GM19468 (cell line): ENCODE measurements at regions not wholly inside any gene's neighbourhood (a gene's known extent, or its start where the extent isn't known, plus 50 kb on each side); places are given as distances from the start of the nearest gene placed in this dataset.

Experiments used
- ATAC-seq: cut with Tn5 transposase; IDR thresholded peaks from one replicate; pipeline ENCODE4 v1.9.1; 2021; ENCODE audit warnings: mild to moderate bottlenecking, moderate library complexity, moderate number of reproducible peaks; ENCODE audit not compliant: unreplicated experiment; ENCODE audit errors: extremely low read depth

DNA sequence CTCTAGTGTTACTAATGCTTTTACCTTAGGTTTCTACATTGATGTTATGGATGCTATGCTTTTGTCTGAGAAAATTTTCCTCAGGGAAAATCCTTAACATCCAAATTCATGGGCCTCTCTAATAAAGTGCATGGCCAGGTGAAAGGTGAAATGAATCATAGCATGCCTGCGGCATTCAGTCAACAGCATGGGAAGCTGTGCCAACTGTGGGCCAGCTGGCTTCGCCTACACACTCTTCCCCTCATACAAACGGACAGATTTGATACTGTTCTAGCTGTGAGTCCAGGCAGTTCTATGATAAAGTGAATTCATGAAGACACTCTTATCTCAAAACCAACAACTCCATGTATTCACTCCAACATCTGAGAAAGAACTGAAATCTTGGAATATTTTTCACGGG lies 374.1 kb downstream of the PLK2 start:
- no peak for ATAC-seq

DNA sequence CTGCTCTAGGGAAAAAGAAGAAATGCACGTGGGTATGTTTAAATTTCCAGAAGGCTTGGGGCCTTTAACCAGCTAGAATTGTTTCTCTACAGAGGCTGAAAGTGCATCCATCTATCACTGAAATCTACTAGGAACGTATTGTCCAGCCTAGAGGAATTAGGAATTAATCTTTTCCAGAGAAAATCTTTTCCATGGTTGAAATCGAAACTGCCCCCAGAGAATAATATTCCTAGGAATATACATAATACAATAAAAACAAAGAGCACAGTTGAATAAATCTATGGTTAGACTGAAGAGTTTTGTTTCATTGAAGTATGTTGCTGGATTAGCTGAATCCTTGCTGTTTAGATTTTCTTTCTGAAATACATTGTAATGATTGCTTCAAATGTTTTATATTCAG lies 378.5 kb downstream of the PLK2 start:
- no peak for ATAC-seq

DNA sequence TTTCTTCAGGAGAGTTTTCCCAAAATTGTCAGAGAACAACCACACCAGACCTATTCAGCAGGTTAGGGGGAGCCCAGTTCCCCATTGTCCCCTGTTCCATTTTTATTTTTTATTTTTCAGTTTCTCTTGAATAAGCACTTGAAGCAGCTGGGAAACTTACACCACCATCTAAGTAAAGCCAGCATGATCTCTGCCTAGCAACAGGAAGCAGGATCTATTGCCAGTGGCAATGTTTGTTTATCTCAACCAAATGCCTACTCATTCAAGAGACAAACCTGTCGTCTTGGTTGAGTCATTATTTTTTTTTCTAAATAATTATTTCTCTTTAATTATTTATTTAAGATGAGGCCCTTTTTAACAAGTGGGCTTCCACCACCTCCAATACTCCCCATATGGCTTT lies 379.3 kb downstream of the PLK2 start:
- ATAC-seq, result no peak

DNA sequence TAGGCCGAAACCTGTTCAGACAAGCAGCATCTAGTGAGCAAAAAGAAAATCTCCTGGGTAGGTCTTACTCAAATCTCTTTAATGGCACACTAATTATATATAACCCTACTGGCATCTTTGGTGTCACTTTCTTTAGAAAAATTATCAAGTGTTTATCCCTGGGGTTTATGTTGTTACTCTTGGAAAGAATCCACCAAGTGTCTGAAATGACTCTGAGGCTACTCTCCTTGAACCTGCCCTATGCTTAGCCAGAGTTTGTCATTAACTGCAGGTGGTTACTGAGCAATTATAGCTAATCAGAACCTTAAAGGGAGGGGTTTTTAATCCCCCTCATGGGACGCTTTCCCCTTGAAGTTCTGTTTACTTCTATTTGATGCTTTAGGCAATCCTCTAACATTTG lies 381.9 kb downstream of the PLK2 start:
- ATAC-seq, result no peak

DNA sequence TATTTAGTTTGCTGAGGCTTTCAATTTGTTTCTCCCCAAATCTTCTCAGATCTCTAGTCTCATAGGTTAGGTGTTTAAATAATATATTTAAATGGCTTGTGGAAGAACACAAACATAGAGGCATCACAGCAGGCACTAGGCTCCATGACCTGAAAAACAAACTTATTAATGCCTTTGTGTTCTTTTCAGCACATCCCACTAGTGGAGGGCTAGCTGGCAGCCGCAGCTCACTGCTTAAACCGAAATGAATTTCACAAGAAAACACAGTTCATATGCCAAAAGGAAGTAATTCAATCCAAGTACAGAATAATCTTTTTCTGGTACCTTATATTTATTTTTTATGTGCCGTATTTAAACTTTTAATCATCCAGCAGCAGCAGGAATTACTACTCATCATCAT lies 382.5 kb downstream of the PLK2 start:
- no peak for ATAC-seq

DNA sequence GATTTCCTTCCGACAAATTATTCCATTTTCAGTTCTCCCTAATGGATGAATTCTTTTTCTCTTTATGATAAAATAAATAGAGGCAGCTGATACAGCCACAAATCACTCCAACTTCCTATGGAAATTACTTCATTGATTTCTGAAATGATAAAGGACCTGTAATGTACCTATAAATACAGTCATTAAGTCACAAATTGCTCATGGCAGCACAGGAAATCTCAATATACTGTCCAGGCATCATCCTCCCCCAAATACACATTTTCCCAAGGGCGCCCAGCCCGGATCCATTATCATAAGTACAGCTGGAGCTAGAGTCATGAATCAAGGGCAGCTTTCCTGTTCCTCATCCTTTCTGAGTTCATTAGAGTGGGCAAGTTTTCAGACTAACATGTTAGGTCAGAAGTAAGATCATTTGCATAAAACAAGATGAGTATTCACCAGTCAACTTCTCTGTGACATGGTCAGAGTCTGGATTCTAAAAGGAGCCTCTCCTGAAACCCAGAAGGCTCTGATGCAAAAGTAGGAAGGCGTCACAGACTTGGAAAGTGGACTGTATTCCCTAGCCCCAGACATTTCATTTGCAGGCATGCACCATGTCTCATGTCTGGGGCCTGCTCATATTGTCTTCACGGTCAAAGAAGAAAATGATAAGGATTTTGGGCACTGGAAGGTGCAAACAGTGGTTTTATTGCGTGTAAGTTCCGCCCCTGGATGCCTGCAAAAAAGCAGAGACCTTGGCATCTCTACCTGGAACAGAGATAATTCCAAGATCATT lies 383.2 kb downstream of the PLK2 start:
- no peak for ATAC-seq

DNA sequence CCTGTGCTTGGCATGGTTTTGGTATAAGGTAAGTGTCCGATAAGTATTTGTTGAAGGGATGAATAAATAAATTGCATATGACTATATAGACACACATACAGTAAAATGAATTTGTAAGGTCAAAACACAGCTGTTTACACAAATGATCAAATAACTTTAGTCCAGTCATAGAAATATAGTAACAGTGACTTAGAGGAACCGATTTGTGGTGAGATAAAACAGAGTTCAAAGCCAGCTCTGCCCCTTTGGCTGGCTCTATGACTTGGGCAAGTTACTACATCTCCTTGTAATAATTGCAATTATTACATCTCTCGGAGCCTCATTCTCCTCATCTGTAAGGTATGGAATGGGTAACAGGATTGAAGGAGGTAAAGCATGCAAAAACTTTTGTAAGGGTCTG lies 384.0 kb downstream of the PLK2 start:
- no peak for ATAC-seq

DNA sequence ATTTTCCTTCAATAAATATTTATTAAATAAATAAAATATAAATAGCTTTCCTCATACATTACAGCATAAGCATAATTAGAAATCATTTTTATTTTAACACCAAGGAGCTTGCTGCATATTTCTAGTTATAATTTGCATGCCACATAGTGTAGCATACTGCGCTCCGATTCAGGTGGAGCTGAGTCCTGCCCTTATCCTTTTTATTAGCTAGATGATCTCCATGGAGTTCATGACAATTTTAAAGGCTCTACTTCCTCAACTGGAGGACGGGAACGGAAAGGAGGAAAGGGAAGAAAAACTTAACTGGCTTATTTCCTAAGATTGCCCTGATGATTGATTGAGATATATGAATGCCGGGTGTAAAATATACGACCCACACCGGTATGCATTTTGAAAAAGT lies 385.2 kb downstream of the PLK2 start:
- no peak for ATAC-seq

DNA sequence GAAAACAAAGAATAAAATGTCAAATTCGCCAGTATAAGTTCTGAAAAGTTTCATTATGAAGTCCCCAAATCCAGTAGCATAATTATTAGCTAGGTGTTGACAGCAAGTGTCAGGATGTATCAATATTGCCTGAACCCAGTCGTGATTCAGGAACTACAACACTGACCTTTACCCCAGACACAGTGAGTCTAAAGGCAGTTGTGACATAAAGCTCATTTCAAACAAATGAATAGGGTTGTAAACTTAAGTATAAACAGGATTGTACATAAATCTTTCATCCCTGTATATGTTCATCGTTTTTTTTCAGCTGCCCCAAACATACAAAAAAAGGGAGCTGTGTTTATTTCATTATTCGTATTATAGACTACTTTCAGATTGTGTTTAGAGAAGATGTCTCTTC lies 385.7 kb downstream of the PLK2 start:
- no peak for ATAC-seq

DNA sequence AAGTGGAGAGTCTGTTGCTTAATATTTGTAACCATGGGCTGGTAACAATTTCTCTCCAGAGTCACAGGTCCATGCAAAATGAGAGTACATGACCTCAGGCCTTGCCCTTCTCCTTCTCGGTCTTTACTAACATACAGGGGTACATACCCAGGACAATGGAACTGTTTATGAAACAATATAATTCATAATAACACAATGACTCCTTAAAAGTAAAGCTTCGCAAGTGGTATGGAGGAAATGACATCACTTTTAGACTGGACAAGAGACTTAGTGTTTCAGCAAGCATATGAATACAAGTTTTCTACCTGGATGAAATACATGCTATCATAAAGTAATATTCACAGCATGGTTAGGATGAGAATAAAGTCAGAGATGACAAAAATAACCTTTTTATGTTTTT lies 386.6 kb downstream of the PLK2 start:
- ATAC-seq, result no peak

DNA sequence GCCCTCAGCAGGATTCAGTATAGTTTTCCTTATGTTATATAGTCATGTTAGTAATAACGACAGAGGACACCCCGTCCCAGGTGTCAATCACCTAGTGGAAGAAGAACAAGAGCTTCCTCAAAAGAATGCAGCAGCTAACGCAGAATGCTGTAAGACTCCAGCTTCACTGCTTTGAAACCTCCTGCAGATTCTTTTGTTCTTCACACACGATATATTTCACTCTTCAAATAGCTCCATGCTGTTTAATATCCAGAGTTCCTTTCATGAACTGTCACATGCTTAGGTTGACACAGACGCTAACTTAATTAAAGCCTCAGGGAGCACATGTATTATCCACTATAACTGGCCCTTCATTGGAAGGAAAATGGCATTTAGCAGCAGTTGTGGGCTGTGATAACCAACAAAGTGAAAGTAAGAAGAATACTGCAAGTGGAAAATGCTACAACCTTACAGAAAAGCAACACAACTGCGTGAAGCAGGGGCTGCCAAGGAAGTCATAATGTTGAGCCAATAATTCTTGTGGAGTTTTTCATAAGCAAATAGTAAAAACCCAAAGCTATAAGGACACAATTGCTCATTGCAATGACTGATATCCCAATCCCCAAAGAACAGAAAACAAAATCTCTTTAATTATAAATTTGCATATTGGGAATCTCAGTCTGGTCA lies 387.5 kb downstream of the PLK2 start:
- ATAC-seq, result no peak

DNA sequence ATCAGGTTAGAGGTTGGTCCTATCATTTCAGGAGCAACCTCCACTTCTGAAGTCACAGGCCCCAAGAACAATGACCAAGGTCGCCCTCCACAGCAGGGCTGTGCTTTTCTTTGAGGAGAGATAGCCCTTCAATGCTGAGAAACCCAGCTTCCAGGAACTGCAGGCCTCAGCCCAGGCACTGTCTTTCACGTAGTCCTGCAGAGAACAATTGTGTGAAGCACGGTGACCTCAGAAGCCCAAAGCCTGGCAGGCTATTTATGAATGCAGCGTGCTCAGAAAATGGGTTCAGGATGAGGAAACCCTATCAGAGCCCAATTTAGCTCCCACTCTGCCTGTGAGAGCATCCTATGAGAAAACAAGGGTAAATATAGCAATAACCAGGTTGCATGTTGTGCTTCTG lies 388.3 kb downstream of the PLK2 start:
- no peak for ATAC-seq

DNA sequence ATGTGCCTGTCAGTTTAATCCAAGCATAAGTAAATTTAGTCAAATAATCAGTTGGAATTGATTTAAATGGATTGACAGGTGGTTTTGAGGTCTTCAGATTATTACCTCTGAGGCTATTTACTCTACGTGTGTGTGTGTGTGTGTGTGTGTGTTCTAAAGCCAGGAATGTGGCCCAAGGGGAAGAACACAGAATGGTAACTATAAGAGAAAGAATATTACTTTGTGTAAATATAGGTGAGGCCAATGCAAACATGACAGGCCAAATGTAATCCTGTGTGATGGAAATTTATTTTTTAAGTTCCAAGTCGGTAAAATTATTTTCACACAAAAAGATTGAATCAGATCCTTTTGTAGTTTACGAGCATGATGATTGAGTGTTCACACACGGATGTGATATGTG lies 390.0 kb downstream of the PLK2 start:
- ATAC-seq, result no peak

DNA sequence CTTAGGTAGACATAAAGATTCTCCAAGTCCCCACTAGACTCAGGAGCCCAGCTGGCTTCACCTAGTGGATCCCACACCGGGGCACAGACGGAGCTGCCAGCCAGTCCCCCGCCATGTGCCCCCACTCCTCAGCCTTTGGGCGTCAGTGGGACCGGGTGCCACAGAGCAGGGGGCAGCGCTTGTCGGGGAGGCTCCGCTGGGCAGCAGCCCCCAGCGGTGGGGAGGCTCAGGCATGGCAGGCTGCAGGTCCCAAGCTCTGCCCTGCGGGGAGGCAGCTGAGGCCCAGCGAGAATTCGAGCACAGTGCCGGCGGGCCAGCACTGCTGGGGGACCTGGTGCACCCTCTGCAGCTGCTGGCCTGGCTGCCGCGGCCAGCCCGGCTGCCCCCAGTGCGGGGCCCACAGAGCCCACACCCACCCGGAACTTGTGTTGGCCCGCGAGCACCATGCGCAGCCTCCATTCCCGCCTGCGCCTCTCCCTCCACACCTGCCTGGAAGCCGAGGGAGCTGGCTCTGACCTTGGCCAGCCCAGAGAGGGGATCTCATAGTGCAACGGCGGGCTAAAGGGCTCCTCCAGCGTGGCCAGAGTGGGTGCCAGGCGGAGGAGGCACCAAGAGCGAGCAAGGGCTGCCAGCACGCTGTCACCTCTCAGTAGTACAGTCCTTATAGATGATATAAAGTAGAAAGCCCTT lies 390.7 kb downstream of the PLK2 start:
- no peak for ATAC-seq

DNA sequence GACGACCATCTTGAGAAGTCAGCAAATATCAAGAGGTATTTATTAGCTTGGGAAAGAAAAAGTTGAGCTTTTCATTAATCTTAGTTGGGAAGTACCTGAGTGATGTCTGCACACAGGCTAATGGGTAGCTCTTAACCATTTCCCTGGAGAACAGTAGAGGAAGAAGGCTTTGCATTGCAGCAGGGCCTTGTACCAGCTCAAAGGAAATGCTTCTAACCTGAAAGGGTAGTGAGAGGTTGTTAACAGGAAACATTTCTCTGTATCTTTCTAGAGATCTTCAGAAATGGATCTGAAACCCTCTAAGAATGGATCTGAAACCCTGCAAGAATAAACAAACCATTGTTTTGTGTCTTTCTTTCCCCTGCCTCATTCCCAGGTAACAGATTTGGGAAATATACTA lies 393.3 kb downstream of the PLK2 start:
- peak; percentile 36 for ATAC-seq

DNA sequence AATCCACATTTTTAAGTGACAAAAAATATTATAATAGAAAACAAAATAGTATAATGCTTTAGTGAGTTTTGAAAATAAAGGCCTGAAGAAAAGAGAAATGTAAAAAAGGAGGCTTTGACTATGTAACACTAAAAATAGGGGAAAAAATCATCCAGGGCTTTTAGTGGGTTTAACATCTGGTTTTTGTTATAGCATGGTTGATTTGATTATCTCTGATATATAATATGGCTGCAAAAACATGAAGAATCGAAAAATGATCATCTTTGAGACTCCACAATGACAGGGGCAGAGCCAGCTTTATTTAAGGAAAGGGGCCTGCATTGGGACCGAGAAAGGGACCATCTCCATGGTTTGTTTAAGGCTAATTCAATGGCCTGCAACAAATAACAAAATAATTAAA lies 393.8 kb downstream of the PLK2 start:
- ATAC-seq, result no peak

DNA sequence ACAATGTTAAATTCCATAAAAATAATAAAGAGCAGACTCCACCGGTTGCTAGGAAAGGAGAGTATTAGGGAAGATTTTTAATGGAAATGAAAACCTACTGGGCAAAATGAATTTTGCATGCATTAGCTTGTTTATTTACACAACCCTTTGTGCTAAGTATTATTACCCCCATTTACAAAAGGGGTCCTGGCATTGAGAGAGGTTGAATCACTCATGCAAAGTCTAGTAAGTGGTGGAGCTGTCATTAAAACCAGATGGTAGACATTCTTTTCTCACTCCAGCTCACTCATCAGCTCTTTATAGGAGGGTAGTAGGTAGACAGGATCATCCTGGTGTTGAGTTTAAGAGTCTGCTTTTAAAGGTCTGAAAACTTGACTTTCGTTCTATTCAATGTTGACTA lies 395.1 kb downstream of the PLK2 start:
- no peak for ATAC-seq

DNA sequence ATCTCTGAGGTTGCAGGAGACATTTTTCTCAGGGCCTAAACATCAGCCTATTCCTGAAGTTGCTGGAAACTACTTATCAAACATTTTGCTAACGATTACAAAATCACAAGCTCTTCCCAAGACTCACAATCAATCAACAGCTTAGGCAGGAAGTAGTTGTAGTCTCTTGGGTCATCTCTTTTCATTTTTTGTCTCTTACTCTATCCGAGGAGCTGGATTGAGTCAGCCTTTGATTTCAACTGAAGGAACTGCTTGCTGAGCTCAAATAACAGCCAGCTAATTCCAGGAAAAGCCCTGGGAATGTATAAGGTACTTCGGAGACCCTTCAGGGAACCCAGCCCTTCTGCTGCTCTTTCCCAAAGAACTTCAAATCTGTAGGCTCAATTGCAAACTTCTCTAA lies 398.9 kb downstream of the PLK2 start:
- ATAC-seq, result no peak

DNA sequence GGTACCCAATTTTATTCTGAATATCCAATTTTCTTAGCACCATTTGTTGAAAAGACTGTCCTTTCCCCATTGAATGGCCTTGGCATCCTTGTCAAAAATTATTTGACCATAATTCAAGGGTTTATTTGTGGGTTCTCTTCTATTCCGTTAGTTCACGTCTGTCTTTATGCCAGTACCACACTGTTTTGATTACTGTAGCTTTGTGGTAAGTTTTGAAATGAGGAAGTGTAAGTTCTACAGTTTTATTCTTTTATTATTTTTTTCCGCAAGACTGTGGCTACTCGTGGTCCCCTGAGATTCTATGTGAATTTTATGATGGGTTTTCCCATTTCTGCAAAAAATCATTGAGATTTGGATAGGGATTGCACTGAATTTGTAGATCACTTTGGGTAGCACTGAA lies 402.6 kb downstream of the PLK2 start:
- no peak for ATAC-seq

DNA sequence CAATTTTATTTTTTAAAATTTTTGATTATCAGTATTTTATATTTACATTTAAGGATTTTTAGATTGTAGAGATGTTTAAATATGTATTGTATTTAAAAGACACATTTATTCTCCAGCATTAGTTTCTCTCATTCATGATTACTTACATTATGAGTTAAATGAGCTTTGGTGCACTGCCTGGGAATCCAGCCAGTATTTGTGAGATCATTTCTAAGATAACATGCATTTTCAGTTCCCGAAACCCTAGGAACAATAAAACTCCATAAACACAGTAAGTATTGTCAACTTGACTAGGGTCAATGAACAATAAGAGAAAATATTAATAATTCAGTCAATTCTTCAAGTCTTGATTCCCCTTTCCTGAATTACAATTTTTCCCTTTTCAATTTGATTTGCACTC lies 403.3 kb downstream of the PLK2 start:
- ATAC-seq, result no peak

DNA sequence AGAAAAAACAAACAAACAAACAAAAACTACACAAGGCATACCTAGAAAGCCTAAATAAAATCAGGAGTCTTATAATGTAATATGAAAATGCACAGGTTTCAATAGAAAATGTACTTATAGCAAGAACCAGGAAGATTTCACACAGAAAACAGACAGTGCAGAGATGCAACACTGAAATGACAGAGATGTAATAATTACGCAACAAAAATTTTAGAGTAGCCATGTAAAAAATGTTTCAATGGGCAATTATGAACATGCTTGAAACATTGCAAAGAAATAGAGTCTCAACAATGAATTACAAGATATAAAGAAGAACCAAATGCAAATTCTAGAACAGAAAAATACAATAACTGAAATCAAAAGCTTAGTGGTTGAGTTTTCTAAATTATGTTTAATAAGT lies 405.9 kb downstream of the PLK2 start:
- no peak for ATAC-seq

DNA sequence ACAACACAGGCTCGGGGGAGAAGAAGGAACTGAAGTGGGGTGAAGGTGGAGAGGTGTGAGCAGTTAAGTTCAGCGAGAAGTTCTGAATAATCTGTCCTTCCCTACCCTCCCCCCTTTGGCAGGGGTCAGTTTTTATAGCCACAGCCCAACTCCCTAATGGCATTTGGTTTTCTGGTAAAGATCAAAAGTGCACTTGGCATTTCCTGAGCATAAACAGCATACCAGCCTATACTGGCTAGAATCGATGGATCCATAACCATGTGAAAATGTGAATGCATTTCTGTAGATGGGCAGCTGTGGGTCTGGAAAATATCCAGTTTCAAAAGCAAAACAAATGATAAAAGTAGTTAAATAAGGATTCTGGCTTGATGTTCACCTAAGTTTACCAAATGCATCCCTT lies 410.9 kb downstream of the PLK2 start:
- no peak for ATAC-seq
